CD4-positive, alpha-beta T cell (primary cell): ENCODE measurements at regions not wholly inside any gene's neighbourhood (a gene's known extent, or its start where the extent isn't known, plus 50 kb on each side); places are given as distances from the start of the nearest gene placed in this dataset.

Experiments
- ATAC-seq: fragments of 200-7000 bp; cut with Tn5 transposase; one replicate; pipeline ENCODE4 v1.10.0; 2022; ENCODE audit warnings: mild to moderate bottlenecking; ENCODE audit not compliant: poor library complexity
- CTCF ChIA-PET: fragments of 350-600 bp; sonication (Branson Sonifier 250); formaldehyde crosslinking; loops from one replicate; lab custom pipeline; 2021; ENCODE audit warnings: antibody characterized with exemption, inconsistent platforms; lab: Charles Lee
- POLR2A ChIA-PET: fragments of 350-600 bp; sonication (Branson Sonifier 250); formaldehyde crosslinking; loops from one replicate; lab custom pipeline; 2021; ENCODE audit warnings: antibody characterized with exemption, inconsistent platforms; lab: Charles Lee
- DNase-seq, 14 experiments: peaks; one replicate each; pipeline ENCODE4 v3.0.0-alpha.2; 2013 to 2020; ENCODE audit warnings: mixed read lengths in 2 of 14
- H3K27ac ChIP-seq, 2 donors: one replicate each; pipeline versions ENCODE4 v1.5.1 to v1.7.0; 2013; ENCODE audit warnings: low read length in 2 of 2, low read depth in 1 of 2, mild to moderate bottlenecking in 1 of 2
- H3K27me3 ChIP-seq, 2 experiments: 1 replicate in 1 of 2; 2 replicates in 1 of 2; pipeline versions ENCODE4 v1.6.1 to v1.7.0; 2013; ENCODE audit warnings: low read length in 2 of 2, control low read depth in 1 of 2, mild to moderate bottlenecking in 1 of 2, moderate library complexity in 1 of 2; ENCODE audit not compliant: insufficient read depth in 2 of 2, control insufficient read depth in 1 of 2
- H3K36me3 ChIP-seq: one replicate; pipeline ENCODE4 v1.6.1; 2013; ENCODE audit warnings: low read length, control low read depth; ENCODE audit not compliant: insufficient read depth
- H3K4me1 ChIP-seq: one replicate; pipeline ENCODE4 v1.6.1; 2013; ENCODE audit warnings: low read length, control low read depth; ENCODE audit not compliant: insufficient read depth
- H3K4me3 ChIP-seq: one replicate; pipeline ENCODE4 v1.5.1; 2013; ENCODE audit warnings: mild to moderate bottlenecking, low read length, moderate library complexity
- H3K9me3 ChIP-seq, 2 experiments: 1 replicate in 1 of 2; 2 replicates in 1 of 2; pipeline versions ENCODE4 v1.6.1 to v1.7.0; 2013; ENCODE audit warnings: low read length in 2 of 2, mild to moderate bottlenecking in 2 of 2, control low read depth in 1 of 2, moderate library complexity in 1 of 2; ENCODE audit not compliant: control insufficient read depth in 1 of 2, insufficient read depth in 1 of 2
- H3K27ac Mint-ChIP-seq: one replicate; pipeline ENCODE4 v1.8.0; 2020; ENCODE audit warnings: mixed read lengths
- H3K27me3 Mint-ChIP-seq: one replicate; pipeline ENCODE4 v1.8.0; 2021; ENCODE audit warnings: mixed read lengths
- H3K36me3 Mint-ChIP-seq: one replicate; pipeline ENCODE4 v1.8.0; 2021; ENCODE audit warnings: low read depth, mixed read lengths
- H3K4me1 Mint-ChIP-seq: one replicate; pipeline ENCODE4 v1.8.0; 2021; ENCODE audit warnings: low read depth, mixed read lengths
- H3K4me3 Mint-ChIP-seq: one replicate; pipeline ENCODE4 v1.8.0; 2020; ENCODE audit warnings: mild to moderate bottlenecking, mixed read lengths
- H3K9me3 Mint-ChIP-seq: one replicate; pipeline ENCODE4 v1.8.0; 2020; ENCODE audit warnings: mixed read lengths
- intact Hi-C, 2 experiments: fragments of 100-400 bp; cut with DNase I in 1 of 2; cut with micrococcal nuclease in 1 of 2; formaldehyde crosslinking; loops; one replicate each; pipeline versions ENCODE4 v1.15.1 to v1.9.0; 2023 to 2025; cut with DNase I, micrococcal nuclease
- TF ChIP-seq, protein P1 (sequence below): fragments of 200-600 bp; IDR thresholded peaks from one replicate; pipeline ENCODE4 v1.8.0; 2022; ENCODE audit warnings: antibody characterized with exemption, mild to moderate bottlenecking

DNA sequence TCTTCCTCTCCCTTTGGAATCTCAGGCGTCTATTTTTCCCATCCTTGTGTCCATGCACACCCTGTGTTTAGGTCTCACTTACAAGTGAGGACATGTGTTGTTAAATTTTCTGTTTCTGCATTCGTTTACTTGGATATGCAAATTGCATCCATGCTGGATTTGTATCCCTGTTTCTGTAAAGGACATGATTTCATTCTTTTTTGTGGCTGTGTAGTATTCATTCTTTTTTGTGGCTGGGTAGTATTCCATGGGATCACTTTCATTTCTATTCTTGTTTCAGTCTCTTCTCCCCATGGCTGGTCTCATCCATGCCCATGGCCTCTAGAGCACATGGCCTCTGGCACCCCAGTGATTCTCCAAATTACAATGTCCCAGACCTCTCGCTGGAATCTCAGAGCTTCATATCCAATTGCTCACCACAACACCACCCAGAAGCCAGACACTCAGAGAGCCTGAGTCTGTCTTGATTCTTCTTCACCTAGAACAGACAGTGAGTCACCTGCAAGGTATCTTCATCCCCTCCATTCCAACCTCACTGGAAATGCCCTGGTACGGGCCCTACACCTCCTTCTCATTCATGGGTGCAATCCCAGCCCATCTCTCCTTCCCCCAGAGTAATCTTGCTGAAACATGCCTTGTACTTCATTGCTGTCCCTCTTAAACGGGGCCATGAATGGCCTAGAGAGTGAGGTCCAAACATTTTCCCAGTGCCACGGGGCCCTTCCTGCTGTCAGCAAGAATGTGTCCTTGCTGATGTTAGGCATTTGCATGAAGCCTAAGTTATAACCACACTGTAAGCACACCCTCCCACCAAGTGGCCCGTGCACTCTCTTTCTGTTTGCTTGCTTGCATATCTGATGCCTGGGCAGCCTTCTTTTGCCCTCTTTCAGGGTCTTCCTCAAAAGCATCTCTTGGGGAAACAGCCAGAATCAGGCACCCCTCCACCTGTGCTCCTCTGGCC is 476.2 kb upstream of the TSHZ3 start:
- DNase-seq (no peak), ATAC-seq (no peak)
- ChIA-PET POLR2A (no interaction called here), CTCF (no interaction called here)
- TF ChIP-seq, protein P1, sequence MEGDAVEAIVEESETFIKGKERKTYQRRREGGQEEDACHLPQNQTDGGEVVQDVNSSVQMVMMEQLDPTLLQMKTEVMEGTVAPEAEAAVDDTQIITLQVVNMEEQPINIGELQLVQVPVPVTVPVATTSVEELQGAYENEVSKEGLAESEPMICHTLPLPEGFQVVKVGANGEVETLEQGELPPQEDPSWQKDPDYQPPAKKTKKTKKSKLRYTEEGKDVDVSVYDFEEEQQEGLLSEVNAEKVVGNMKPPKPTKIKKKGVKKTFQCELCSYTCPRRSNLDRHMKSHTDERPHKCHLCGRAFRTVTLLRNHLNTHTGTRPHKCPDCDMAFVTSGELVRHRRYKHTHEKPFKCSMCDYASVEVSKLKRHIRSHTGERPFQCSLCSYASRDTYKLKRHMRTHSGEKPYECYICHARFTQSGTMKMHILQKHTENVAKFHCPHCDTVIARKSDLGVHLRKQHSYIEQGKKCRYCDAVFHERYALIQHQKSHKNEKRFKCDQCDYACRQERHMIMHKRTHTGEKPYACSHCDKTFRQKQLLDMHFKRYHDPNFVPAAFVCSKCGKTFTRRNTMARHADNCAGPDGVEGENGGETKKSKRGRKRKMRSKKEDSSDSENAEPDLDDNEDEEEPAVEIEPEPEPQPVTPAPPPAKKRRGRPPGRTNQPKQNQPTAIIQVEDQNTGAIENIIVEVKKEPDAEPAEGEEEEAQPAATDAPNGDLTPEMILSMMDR, result no peak
- no peaks in the 10 kb centered on the region for H3K4me1 Mint-ChIP-seq
- no peak overlapping the region for H3K4me3 Mint-ChIP-seq
- no peaks in the 10 kb centered on the region for H3K27me3 Mint-ChIP-seq
- Histone ChIP-seq H3K27ac (no peak overlapping the region), H3K36me3 (no peaks in the 10 kb centered on the region), H3K27me3 (peaks cover 0 to 4% of the 10 kb centered on the region in 2 experiments), H3K4me3 (no peak overlapping the region), H3K9me3 (no peaks in the 10 kb centered on the region), H3K4me1 (no peaks in the 10 kb centered on the region)
- intact Hi-C loops, result no loop called here
- H3K36me3 Mint-ChIP-seq, result no peaks in the 10 kb centered on the region
- no peaks in the 10 kb centered on the region for H3K9me3 Mint-ChIP-seq
- no peak overlapping the region for H3K27ac Mint-ChIP-seq

- no peaks in the 10 kb centered on the region for H3K27me3 Mint-ChIP-seq
- no peaks in the 10 kb centered on the region for H3K4me1 Mint-ChIP-seq
- H3K27ac Mint-ChIP-seq, result no peak overlapping the region
- Histone ChIP-seq H3K9me3 (no peaks in the 10 kb centered on the region), H3K27ac (no peak overlapping the region), H3K36me3 (no peaks in the 10 kb centered on the region), H3K4me3 (no peak overlapping the region), H3K27me3 (peaks cover 0 to 4% of the 10 kb centered on the region in 2 experiments), H3K4me1 (no peaks in the 10 kb centered on the region)
- ChIA-PET CTCF (no interaction called here), POLR2A (no interaction called here)
- DNase-seq, result no peak
- ATAC-seq, result no peak
- no peaks in the 10 kb centered on the region for H3K36me3 Mint-ChIP-seq
- H3K4me3 Mint-ChIP-seq, result no peak overlapping the region
- TF ChIP-seq, protein P1, result no peak
- H3K9me3 Mint-ChIP-seq, result no peaks in the 10 kb centered on the region
- intact Hi-C loops, result no loop called here
Measured at GRCh38 chr19:31826325-31826724, 477.1 kb upstream of the TSHZ3 start.

GRCh38 chr19:31831421-31832175 is 482.4 kb upstream of the TSHZ3 start:
- POLR2A ChIA-PET, result no interaction called here
- Histone ChIP-seq H3K4me3 (no peak overlapping the region), H3K27me3 (peaks cover 0 to 4% of the 10 kb centered on the region in 2 experiments), H3K9me3 (peaks cover 0 to 4% of the 10 kb centered on the region in 2 experiments), H3K36me3 (no peaks in the 10 kb centered on the region), H3K4me1 (no peaks in the 10 kb centered on the region), H3K27ac (no peak overlapping the region)
- H3K4me3 Mint-ChIP-seq, result no peak overlapping the region
- TF ChIP-seq, protein P1, result no peak
- ATAC-seq (no peak), DNase-seq (no peak)
- H3K4me1 Mint-ChIP-seq, result no peaks in the 10 kb centered on the region
- no peak overlapping the region for H3K27ac Mint-ChIP-seq
- intact Hi-C loops, result no loop called here
- H3K27me3 Mint-ChIP-seq, result no peaks in the 10 kb centered on the region
- H3K9me3 Mint-ChIP-seq, result peaks cover 2% of the 10 kb centered on the region
- CTCF ChIA-PET, result no interaction called here
- no peaks in the 10 kb centered on the region for H3K36me3 Mint-ChIP-seq
